GM18909 (cell line): ENCODE measurements at regions not wholly inside any gene's neighbourhood (a gene's known extent, or its start where the extent isn't known, plus 50 kb on each side); places are given as distances from the start of the nearest gene placed in this dataset.
A peak's percentile ranks its signal among the peaks of the same experiment; 100 is the strongest.
"Not testable (repeated sequence)": the region's sequence is repeated elsewhere in the genome, so short reads cannot be mapped to it uniquely, and the experiment has no call there.

ENCODE experiments used
- ATAC-seq: cut with Tn5 transposase; IDR thresholded peaks from one replicate; pipeline ENCODE4 v1.9.1; 2021; ENCODE audit warnings: mild to moderate bottlenecking; ENCODE audit not compliant: unreplicated experiment, poor library complexity

DNA sequence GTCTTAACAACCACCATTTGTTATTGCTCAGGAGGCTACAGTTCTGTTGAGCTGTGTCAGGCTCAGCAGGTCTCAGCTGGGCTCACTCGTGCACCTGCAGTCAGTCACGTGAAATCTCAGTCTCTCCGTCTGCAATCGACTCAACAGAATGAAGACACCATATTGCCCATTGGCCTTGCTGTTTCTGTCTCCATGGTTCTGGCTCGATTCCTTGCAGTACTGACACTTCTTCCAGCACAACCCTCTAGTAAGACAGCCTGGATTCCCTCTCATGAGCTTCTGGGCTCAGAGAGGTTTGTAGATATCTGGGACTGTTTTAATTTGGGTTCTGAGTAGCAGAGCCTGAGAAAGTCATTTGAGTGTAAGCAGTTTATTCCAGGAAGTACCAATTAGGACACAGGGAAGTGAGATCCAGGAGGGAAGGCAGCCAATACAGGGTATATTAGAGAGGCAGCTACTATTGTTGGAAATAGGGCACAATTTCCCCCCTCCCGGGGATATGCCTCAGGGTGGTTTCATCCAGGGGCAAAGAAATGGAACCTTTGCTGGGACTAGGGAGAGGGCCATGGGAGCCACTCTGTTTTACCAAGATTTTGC lies 87.4 kb upstream of the RALGAPA2 start:
- no peak for ATAC-seq

DNA sequence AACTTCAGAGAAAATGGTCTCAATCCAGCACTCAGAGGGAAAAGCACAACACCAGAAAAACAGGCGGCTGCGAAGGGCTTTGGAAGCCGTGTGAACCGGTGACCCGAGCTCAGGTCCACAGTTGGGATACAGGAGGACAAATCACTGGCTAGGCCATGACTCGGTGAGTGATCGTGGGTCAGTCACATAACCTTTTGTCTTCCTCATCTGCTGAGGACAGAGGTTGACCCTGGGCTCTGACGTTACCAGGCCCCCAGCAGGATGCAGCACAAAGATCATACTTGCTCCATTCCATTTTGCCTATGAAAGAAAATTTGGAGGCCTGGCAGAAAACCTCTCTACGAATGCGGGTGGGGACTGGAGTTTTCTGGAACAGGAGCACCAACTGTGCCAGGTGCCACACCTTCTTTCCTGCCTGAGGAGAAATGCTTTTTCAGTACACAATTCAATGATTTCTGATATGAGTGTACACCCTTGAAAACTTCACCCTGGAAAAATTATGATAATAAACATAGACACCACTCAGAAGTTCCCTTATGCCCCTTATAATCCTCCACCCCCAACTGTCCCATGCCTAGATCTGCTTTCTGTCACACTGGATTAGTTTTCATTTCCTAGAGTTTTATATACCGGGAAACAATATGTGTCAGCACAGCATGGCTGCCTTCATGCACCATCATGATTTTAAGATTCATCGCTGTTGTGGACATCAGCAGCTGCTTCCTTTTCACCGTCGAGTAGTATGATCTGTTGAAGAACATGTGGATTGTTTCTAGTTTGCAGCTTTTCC lies 85.3 kb upstream of the RALGAPA2 start:
- no peak for ATAC-seq

DNA sequence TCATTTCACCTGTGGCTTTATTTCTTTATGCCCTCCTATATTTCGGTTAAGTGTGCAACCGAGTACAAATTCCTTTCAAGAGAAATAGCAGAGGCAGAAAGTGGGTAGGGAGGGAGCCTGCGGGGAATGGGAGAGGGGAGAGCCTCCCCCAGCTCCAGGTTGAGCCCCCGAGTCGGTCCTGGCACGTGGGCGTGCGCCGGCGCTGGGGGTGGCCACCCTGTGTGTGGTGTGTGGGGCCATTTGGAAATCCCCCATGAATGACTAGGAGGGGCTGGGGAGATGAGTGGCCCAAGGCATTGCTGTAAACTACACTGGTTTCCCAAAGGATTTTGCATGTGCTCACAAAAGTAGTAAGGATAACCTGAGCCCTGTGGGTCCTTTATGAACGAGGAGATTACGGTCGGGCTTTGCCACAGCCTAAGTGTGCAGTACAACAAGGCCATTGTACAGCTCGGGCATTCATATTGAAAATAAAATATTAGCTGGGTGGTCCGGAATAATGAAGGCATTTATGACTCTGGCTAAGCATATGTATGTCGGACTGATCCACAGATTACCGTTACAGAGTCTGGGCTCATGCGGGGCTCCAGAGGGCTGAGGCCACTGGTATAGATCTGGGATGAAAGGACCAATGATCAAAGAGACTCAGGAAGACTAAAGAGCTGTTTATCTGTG lies 84.5 kb upstream of the RALGAPA2 start:
- ATAC-seq: no peak

DNA sequence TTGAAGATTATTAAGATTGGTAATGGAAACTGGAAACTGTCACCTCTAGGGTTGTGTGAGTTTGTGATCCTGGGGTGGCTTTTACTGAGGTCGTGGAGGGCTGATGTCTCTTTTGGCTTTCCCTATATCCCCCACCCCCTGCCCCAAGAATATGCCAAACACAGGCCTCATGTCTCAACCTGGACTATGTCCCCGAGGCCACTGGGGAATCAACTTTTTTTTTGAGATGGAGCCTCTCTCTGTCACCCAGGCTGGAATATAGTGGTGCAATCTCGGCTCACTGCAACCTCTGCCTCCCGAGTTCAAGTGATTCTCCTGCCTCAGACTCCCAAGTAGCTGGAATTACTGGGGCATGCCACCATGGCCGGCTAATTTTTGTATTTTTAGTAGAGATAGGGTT lies 83.3 kb upstream of the RALGAPA2 start:
- no peak for ATAC-seq

DNA sequence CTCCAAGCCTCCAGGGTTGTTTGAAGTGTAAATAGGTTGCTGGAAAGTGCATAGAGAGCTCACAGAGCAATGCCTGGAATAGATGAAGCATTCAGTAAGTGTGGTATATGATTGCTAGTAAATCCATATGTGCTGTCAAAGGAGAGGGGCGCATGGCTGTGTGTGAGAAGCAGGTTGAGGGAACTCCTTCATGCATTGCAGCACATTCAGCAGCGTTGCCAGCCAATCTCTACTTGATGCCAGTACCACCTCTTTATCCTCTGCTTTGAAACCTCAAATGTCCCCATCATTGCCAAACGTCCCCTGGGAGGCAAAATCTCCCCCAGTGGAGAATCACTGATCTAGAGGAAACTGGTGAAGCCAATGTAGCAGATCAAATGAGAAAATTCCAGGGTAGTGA lies 82.7 kb upstream of the RALGAPA2 start:
- ATAC-seq: no peak

DNA sequence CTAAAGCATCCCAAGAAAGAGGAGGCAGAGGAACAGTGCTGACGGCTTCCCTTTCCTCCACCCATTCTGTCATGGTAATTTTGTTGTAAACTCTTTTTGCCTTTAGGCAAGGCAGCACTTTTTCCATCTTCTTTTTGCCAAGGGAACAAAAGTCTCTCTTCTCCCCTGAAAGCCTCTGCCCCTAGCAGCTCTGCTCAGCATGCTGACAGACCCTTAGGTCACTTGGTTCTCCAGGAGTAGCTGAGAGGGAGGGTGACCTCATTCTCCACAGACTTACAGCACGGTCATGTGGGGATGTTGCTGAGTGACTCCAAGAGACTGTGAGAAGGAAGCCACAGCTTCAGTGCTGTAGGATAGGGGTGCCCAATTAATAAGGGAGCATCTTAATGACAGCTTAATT lies 81.1 kb upstream of the RALGAPA2 start:
- no peak for ATAC-seq

DNA sequence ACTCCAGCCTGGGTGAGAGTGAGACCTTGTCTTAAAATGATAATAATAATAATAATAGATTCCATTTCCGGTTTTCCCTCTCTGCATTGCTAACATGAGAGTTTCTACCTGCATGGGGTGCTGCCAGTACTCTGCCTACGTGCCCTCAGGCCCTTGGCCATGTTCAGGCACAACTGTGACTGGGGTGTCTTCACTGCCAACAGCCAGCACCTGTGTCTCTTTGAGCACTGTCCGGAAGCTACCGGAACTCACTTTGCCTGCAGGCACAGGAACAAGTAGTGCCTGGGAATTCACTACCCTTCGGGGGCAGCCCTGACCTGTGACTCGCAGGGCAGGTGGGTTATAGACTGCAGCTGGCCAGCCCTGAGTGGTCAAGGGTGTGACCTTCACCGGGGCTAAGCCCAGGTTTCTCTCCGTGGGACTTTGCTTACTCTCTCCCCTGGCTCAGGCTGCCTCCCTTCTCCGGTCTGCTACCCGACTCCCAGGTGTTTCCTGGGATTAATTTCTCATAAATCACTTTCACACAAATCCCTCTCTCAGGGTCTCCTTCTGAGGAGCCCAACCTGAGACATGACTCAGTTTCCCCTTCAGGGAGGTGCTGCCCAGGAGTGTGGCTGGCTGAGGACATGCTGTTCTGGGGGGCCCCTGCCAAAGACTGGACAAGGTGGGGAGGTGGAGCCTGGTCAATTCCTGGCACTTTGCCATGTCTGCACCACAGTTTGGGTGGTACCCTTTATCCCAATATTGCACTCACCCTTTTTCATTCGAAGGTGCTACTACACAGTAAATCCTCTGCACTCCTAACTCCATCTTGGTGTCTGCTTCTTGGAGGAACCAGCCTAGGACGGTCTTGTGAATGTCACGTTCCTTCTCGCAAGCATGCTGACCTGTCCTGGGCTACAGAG lies 79.5 kb upstream of the RALGAPA2 start:
- no peak for ATAC-seq

DNA sequence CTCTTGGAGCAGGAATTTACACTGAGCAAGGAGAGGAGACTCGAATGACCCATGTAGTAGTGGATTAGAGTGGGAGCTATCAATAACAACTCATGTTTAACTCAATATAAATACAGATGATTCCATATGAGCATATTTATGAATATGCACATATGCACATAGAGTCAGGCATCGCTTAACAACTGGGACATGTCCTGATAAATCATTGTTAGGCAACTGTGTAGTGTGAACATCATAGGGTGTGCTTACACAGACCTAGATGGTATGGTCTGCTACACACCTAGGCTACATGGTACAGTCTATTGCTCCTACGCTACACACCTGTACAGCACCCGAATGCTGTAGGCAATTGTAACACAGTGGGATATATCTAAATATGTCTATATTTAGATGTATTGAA lies 75.9 kb upstream of the RALGAPA2 start:
- no peak for ATAC-seq

DNA sequence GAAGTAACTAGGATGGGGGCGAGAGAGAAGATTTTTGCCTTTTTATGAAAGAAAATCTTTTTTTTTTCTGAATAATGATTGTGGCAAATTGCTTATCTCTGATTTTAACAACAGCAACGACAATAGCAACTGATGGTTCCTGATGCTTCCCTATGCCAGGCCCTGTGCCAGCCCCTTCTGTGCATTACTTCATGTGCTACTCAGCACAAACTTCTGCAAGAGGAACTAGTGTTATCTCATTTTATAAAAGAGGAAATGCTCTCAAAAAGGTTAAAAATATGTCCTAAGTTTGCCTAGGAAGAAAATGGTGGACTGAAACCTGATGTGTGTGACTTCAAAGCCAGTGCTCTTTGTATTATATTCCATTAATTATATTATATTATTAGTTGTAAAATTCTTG lies 74.0 kb upstream of the RALGAPA2 start:
- no peak for ATAC-seq

DNA sequence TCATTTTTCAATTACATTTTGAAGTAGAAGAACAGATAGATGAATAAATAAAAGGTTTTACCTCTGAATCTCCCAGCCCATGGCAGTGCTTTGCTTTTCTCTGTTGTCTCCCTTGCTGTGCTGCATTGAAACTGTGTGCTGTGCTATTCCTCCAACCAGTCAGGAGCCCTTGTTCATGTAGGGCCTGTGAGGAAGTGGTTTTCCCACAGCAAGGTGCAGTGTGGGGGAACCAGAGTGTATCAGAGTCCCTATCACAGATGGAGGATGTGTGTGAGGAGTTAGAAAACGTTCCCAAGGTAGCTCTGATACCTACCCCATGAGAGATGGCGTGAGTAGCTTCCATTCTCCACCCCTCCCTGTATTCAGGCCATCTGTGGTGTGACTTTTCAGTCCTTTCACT lies 72.8 kb upstream of the RALGAPA2 start:
- no peak for ATAC-seq

DNA sequence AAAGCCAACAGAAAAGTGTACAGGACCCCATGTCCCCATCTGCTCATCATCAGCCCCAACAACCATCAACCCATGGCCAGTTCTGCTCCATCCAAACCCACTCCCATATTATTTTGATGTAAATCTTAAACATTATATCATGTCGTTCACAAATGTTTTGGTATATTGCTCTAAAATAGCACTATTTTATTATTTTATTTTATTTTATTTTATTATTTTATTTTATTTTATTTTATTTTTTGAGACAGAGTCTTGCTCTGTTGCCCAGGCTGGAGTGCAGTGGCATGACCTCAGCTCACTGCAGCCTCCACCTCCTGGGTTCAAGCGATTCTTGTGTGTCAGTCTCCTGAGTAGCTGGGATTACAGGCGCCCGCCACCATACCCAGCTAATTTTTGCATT lies 72.0 kb upstream of the RALGAPA2 start:
- not testable (repeated sequence) for ATAC-seq

DNA sequence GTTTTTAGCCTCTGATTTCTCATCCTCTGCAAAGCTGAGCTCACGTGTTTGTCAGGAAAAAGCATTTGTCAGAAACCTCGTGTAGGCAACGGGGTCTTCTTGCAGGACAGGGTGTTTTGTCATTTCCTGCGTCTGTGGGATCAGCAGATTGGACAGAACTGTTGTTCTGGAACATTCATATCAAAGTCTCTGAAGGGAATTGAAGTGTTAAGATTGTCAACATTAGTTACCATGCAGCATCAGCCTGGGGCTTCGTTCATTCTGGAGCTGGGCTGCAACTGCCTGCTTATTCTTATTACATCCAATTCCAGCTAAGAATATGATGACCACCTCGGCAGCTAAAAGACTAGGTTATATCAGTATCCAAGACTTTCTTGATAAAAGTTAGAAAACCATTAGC lies 71.0 kb upstream of the RALGAPA2 start:
- ATAC-seq: no peak

DNA sequence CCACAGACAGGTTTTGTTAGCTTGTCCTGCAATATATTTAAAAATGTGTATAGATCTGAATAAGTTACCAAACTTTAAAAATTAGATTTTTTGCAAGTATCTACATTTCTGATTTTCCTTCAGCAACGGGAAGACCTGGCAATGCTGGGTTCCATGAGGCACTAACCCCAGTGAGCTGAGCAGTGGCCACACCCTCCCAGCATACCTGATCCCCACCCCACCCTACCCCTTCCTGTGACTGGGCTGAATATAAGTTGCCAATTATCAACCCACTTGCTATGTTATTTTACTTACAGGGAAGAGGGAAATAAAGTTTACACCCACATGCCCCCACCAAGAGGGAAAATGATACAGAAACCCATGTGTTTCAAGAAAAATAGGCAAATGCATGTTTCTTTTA lies 70.3 kb upstream of the RALGAPA2 start:
- no peak for ATAC-seq

DNA sequence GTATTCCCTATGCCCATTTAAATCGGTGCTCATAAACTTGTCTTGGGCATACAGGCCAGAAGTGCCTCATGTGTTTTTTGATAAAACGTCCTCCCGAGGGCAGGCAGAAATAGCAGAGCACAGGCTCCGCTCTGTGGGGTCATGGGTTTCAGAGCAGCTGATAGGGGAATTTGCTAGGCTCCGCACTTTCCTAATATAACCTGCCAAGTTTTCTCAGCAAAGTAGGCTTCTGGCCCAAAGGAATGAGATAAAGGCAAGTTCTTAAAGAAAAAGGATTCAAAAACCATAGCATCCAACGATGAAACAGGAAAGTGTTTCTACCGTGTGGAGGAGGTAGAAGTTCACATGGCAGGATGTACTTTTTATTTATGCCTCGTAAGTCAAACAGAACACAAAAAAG lies 69.8 kb upstream of the RALGAPA2 start:
- no peak for ATAC-seq

DNA sequence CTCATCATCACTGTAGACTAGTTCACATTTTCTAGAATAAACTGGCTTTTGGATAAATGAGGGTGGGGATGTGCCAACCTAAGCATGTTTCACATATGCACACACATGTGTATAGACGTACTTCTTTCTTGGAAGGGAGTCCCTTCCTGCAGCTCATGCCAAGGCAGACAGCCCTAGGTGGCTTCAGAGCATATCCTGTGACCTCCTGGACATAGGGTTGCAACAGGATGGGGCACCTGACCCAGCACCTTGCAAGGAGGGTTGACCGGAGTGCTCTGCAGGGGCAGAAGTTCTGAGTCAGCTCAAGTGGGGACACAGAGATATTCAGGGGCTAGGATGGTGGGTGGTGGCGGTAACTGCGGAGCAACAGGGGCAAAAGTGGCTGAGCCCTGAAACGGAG lies 68.6 kb upstream of the RALGAPA2 start:
- no peak for ATAC-seq

DNA sequence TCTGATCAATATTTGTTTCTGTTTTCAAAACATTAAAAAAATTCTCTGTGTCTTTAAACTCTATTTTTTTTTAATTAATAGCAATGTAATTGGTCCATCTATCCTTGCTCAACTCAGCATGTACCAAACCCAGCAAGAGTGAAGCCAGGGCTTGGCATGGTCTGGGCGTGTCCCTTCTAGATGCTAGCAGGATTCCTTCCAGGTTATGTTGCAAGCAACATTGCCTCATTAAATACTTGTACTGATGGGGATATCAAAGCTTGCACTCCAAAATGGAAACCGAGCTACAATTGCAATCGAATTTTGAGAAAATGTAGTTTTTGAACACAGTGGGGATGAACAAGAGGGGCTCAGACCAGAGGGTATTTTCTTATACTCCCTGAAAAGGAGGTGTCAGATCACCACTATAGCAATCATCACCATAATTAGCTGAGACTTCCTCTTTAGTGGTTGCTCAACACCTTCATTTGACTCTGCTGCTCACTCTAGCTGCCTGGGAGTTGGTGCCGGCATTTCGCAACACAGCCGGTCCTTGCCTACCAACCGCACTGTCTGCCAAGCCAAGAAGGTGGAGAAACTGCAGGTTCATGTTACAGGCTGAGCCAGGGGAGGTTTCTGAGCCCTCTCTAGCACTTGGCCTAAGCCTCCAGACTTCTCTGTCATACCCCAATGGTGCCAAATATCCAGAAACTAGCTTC lies 67.8 kb upstream of the RALGAPA2 start:
- ATAC-seq: peak; percentile 76

DNA sequence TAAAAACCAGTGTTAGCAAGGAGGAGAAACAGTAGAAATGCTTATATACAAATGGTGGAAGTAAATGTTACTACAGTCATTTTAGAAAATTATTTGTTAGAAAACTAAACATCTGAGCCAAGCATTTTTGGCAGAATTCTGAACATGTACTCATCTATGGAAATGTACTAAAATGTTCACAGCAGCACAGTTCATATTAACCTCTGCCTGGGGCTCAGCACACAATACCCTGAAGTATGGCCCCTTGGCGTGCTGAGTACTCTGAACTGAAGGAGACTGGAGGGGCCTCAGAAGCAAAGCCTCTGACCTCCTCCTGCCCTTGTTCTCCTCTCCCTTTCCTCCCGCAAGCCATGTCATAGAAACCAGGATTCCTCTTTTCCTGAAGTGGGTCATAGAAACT lies 66.2 kb upstream of the RALGAPA2 start:
- ATAC-seq: no peak

DNA sequence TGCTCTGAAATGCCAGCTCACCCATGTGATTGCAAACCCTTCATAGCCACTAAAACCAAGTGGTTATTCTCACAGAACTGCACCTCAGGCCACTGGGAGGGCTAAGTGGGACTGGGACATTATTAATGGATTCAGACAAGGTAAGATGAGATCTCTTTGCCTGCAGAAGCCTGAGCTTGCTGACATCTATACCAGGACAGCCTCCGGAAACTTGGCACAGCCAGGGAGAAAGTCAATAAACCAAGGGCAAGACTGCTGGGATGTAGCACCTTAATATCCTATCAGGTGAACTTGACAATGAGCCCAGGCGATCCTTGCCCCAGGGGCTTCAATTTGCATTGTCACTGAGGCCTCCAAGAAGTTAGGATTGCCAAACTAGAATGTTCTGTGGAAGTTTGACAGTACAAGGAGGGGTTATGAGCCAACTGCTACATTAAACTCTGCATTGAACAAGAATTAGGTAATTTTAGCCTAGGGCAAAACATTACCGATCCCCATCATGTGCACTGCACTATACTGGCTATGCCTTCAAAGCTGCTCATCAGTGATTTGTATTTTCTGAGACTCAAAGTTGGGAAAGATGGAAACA lies 60.1 kb upstream of the RALGAPA2 start:
- no peak for ATAC-seq

DNA sequence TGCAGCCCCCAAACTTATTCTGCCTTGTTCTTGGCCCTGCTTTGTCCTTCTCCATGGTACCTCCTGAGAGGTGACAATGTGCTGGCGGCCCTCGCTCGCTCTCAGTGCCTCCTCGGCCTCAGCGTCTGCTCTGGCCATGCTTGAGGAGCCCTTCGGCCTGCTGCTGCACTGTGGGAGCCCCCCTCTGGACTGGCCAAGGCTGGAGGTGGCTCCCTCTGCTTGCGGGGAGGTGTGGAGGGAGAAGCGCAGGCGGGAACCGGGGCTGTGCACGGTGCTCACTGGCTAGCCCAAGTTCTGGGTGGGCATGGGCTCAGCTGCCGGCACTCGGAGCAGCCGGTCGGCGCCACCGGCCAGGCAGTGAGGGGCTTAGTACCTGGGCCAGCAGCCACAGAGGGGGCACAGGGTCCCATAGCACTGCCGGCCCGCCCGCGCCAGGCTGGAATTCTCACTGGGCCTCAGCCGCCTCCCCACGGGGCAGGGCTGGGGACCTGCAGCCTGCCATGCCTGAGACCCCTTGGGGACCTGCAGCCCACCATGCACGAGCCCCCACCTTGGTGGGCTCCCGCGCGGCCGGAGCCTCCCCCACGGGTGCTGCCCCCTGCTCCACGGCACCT lies 55.9 kb upstream of the RALGAPA2 start:
- ATAC-seq: no peak
